Nucleus accumbens (tissue), 56 donors: ENCODE measurements at regions not wholly inside any gene's neighbourhood (a gene's known extent, or its start where the extent isn't known, plus 50 kb on each side); places are given as distances from the start of the nearest gene placed in this dataset.
"Not testable (repeated sequence)": the region's sequence is repeated elsewhere in the genome, so short reads cannot be mapped to it uniquely, and the experiment has no call there.

ENCODE experiments used
- DNase-seq, 56 donors: peaks; one replicate each; lab custom pipeline; 2025; lab: John Stamatoyannopoulos, UW

- DNase-seq = no peak
Measured at GRCh38 chr2:145002624-145003023, 482.7 kb upstream of the ZEB2 start.

- no peak for DNase-seq
Measured at GRCh38 chr2:145000376-145000775, 480.5 kb upstream of the ZEB2 start.

- DNase-seq = no peak
Measured at GRCh38 chr2:144999936-145000335, 480.0 kb upstream of the ZEB2 start.

GRCh38 chr2:144999071-144999875, 479.4 kb upstream of the ZEB2 start:
- DNase-seq = no peak

GRCh38 chr2:144998435-144998834, 478.5 kb upstream of the ZEB2 start:
- no peak for DNase-seq

GRCh38 chr2:144996225-144996795, 476.4 kb upstream of the ZEB2 start:
- DNase-seq = no peak

GRCh38 chr2:144995482-144995881, 475.6 kb upstream of the ZEB2 start:
- DNase-seq = no peak

- DNase-seq = peak in 19 of 56 donors; percentile 1 to 41 (median 15)
Measured at GRCh38 chr2:144990661-144991060, 470.7 kb upstream of the ZEB2 start.

- peak in 4 of 56 donors; percentile 4 to 23 (median 10) for DNase-seq
Measured at GRCh38 chr2:144989579-144990270, 469.8 kb upstream of the ZEB2 start.

GRCh38 chr2:144988591-144988990, 468.7 kb upstream of the ZEB2 start:
- DNase-seq = no peak

GRCh38 chr2:144986691-144987090, 466.8 kb upstream of the ZEB2 start:
- DNase-seq = no peak

GRCh38 chr2:144984038-144984437, 464.1 kb upstream of the ZEB2 start:
- DNase-seq = no peak

GRCh38 chr2:144983107-144983506, 463.2 kb upstream of the ZEB2 start:
- no peak for DNase-seq

GRCh38 chr2:144982481-144982880, 462.6 kb upstream of the ZEB2 start:
- no peak for DNase-seq

- DNase-seq = no peak
Measured at GRCh38 chr2:144975881-144976280, 456.0 kb upstream of the ZEB2 start.

GRCh38 chr2:144972676-144973075, 452.8 kb upstream of the ZEB2 start:
- DNase-seq = no peak

GRCh38 chr2:144971786-144972335, 451.9 kb upstream of the ZEB2 start:
- DNase-seq = no peak

- DNase-seq = not testable (repeated sequence)
Measured at GRCh38 chr2:144970410-144970809, 450.5 kb upstream of the ZEB2 start.

GRCh38 chr2:144969564-144969963, 449.6 kb upstream of the ZEB2 start:
- not testable (repeated sequence) for DNase-seq

- no peak for DNase-seq
Measured at GRCh38 chr2:144967961-144968360, 448.0 kb upstream of the ZEB2 start.

GRCh38 chr2:144965172-144965571, 445.3 kb upstream of the ZEB2 start:
- DNase-seq = no peak
